ENCODE measurements at regions not wholly inside any gene's neighbourhood (a gene's known extent, or its start where the extent isn't known, plus 50 kb on each side); places are given as distances from the start of the nearest gene placed in this dataset.

GRCh38 chr14:62056789-62057188 is 294.6 kb downstream of the SNAPC1 start:
- TF ChIP-seq CTCF (IDR thresholded peaks at IDR 0.05; ENCODE audit: control insufficient read depth, extremely low read depth, insufficient read depth), result no peak
- DNase-seq (ENCODE audit: low read depth), result no peak
- H3K4me3 ChIP-seq (ENCODE audit: low read depth, low read length), result no peak overlapping the region

DNA sequence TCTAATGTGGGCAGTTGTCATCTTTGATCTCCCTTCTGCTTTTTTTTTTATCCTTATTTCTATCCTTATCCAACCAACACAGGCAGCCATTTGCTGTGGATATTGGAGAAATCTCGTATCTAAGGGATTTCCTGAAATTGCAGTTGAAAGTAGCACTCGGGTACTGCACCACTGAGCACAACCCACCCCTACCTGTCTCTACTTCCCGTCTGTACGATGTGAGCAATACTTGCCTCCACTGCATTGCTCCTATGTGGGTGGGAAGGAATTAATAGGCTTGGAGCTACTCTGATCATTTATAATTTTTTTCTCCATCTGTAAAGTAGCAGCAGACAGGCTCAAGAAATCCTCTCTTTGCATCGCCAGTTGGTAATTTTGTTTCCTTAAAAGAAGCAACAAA is 300.4 kb downstream of the SNAPC1 start:
- no peak for TF ChIP-seq CTCF (IDR thresholded peaks at IDR 0.05; ENCODE audit: control insufficient read depth, extremely low read depth, insufficient read depth)
- no peak for DNase-seq (ENCODE audit: low read depth)

DNA sequence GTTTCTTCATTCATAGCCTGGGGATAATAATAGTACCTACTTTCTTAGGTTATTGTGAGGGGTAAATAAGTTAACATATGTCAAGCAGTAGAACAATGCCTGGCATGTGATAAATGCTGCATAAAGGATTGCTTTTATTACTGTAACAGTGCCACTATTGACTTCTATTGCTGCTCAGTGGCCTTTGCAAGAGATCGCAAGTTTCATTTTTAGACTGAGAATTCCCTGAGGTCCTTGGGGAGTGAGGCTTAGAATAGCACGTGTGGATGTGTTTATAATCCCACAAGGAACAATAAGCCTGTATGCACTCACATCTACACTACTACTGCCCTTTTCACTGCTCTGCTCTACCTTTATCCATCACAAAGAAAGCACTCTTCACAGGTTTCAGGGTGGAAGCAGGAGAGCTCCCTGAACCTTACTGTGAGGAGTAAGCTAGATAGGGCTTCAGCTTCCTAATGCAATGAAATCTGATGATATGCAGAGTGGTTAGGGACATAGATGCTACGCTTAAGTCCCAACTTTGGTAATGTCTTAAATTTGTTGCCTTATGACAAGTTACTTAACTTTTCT is 302.6 kb downstream of the SNAPC1 start:
- no peak for TF ChIP-seq CTCF (IDR thresholded peaks at IDR 0.05; ENCODE audit: control insufficient read depth, extremely low read depth, insufficient read depth)
- no peak overlapping the region for H3K4me3 ChIP-seq (ENCODE audit: low read depth, low read length)
- no peak for DNase-seq (ENCODE audit: low read depth)

More for the DNA sequence above, 300.4 kb downstream of the SNAPC1 start:
- H3K4me3 ChIP-seq (ENCODE audit: low read depth, low read length), result no peak overlapping the region

DNA sequence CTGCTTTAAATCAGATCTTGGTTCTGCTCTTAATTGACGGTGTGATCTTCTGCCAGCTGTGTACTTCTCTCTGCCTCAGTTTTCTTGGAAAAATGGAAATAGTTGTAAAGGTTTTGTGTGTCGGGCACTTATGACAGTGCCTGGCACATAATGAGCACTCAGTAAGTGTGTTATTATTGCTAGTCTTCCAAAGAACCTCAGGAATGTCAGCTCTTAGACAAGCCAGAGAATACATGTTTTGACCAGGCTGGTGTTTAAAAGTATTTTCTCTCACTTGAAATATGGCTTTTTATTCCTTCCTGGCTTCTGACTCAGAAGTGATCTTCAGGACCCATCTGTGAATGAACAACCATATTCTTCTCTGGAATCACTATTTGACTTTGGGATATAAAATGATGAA is 304.1 kb downstream of the SNAPC1 start:
- no peak for TF ChIP-seq CTCF (IDR thresholded peaks at IDR 0.05; ENCODE audit: control insufficient read depth, extremely low read depth, insufficient read depth)
- H3K4me3 ChIP-seq (ENCODE audit: low read depth, low read length), result no peak overlapping the region
- no peak for DNase-seq (ENCODE audit: low read depth)

- no peak for TF ChIP-seq CTCF (IDR thresholded peaks at IDR 0.05; ENCODE audit: control insufficient read depth, extremely low read depth, insufficient read depth)
- H3K4me3 ChIP-seq (ENCODE audit: low read depth, low read length), result no peak overlapping the region
- no peak for DNase-seq (ENCODE audit: low read depth)
These were observed 308.8 kb downstream of the SNAPC1 start for GRCh38 chr14:62071039-62071438.

DNA sequence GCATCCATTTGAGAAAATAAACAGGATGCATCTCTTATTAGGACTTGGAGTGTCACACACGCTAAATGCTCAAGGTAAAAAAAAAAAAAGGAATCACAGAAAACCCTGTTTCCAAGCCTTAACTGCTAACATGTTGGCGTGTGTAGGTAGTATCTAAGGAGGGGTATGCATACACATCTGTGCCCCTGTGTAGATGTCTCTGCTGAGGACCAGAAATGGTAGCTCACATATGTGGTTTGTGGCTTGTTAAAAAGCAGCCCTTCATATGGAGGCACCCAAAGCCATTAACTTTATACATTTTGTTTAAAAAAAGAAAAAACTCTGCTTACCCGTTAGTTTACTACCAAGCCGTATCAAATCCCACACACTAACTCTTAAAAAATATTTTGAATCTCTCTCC is 314.1 kb downstream of the SNAPC1 start:
- TF ChIP-seq CTCF (IDR thresholded peaks at IDR 0.05; ENCODE audit: control insufficient read depth, extremely low read depth, insufficient read depth), result no peak
- H3K4me3 ChIP-seq (ENCODE audit: low read depth, low read length), result no peak overlapping the region
- no peak for DNase-seq (ENCODE audit: low read depth)

Measured in LNCaP clone FGC (cell line).